Hematopoietic multipotent progenitor cell treated with erythropoietin and hydrocortisone succinate and interleukin-3 and kit ligand, for 8 days (in vitro differentiated cells): ENCODE measurements at regions not wholly inside any gene's neighbourhood (a gene's known extent, or its start where the extent isn't known, plus 50 kb on each side); places are given as distances from the start of the nearest gene placed in this dataset.

Source experiments
- DNase-seq: peaks from one replicate; pipeline ENCODE4 v3.0.0-alpha.2; 2015

- DNase-seq, result no peak
These were observed 95.3 kb downstream of the IRX2 start for GRCh38 chr5:2656206-2656605.

GRCh38 chr5:2653991-2654390 lies 97.5 kb downstream of the IRX2 start:
- no peak for DNase-seq

GRCh38 chr5:2651116-2651515 lies 100.4 kb downstream of the IRX2 start:
- no peak for DNase-seq

GRCh38 chr5:2642684-2643345 lies 108.7 kb downstream of the IRX2 start:
- no peak for DNase-seq

- no peak for DNase-seq
These were observed 110.8 kb downstream of the IRX2 start for GRCh38 chr5:2640717-2641116.

- no peak for DNase-seq
These were observed 112.1 kb downstream of the IRX2 start for GRCh38 chr5:2639425-2639824.

- DNase-seq, result no peak
These were observed 116.9 kb downstream of the IRX2 start for GRCh38 chr5:2634399-2635176.

GRCh38 chr5:2633992-2634391 lies 117.5 kb downstream of the IRX2 start:
- no peak for DNase-seq

GRCh38 chr5:2631758-2632157 lies 119.7 kb downstream of the IRX2 start:
- DNase-seq, result no peak

- no peak for DNase-seq
These were observed 122.4 kb downstream of the IRX2 start for GRCh38 chr5:2629045-2629444.

GRCh38 chr5:2627867-2628266 lies 123.6 kb downstream of the IRX2 start:
- no peak for DNase-seq

GRCh38 chr5:2626572-2626971 lies 124.9 kb downstream of the IRX2 start:
- DNase-seq, result no peak

- no peak for DNase-seq
These were observed 128.6 kb downstream of the IRX2 start for GRCh38 chr5:2622866-2623265.

GRCh38 chr5:2621631-2622030 lies 129.8 kb downstream of the IRX2 start:
- DNase-seq, result no peak

- no peak for DNase-seq
These were observed 132.3 kb downstream of the IRX2 start for GRCh38 chr5:2619216-2619615.

GRCh38 chr5:2617461-2617860 lies 134.0 kb downstream of the IRX2 start:
- DNase-seq, result no peak

- no peak for DNase-seq
These were observed 135.6 kb downstream of the IRX2 start for GRCh38 chr5:2615917-2616316.

GRCh38 chr5:2614571-2614970 lies 136.9 kb downstream of the IRX2 start:
- DNase-seq, result no peak

GRCh38 chr5:2611659-2612058 lies 139.8 kb downstream of the IRX2 start:
- DNase-seq, result no peak

GRCh38 chr5:2610986-2611385 lies 140.5 kb downstream of the IRX2 start:
- DNase-seq, result no peak

- DNase-seq, result no peak
These were observed 143.1 kb downstream of the IRX2 start for GRCh38 chr5:2608391-2608790.

GRCh38 chr5:2607598-2607997 lies 143.9 kb downstream of the IRX2 start:
- no peak for DNase-seq

GRCh38 chr5:2603272-2603575 lies 148.3 kb downstream of the IRX2 start:
- DNase-seq, result no peak

GRCh38 chr5:2602451-2603271 lies 148.8 kb downstream of the IRX2 start:
- no peak for DNase-seq
